ENCODE measurements at regions not wholly inside any gene's neighbourhood (a gene's known extent, or its start where the extent isn't known, plus 50 kb on each side); places are given as distances from the start of the nearest gene placed in this dataset.

DNA sequence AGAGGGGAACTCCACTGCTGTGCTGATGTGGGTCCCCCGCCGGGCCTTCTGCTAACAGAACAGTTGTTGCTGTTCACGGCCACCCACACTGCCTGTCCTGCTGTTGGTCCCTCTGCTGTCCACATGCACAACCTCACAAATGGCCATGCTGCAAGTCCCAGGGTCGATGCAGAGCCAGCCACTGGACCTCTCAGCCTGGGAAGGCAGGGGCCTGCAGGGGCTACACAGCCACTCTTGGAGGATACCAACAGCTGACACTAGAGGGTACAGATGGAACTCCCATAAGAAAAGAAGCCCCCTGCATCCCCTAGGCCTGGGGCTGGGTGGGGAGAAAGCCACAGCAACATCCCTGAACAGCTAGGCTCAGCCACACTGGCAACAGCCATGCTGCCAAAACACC, 104.4 kb upstream of the IQSEC1 start:
- TF ChIP-seq, protein P1, sequence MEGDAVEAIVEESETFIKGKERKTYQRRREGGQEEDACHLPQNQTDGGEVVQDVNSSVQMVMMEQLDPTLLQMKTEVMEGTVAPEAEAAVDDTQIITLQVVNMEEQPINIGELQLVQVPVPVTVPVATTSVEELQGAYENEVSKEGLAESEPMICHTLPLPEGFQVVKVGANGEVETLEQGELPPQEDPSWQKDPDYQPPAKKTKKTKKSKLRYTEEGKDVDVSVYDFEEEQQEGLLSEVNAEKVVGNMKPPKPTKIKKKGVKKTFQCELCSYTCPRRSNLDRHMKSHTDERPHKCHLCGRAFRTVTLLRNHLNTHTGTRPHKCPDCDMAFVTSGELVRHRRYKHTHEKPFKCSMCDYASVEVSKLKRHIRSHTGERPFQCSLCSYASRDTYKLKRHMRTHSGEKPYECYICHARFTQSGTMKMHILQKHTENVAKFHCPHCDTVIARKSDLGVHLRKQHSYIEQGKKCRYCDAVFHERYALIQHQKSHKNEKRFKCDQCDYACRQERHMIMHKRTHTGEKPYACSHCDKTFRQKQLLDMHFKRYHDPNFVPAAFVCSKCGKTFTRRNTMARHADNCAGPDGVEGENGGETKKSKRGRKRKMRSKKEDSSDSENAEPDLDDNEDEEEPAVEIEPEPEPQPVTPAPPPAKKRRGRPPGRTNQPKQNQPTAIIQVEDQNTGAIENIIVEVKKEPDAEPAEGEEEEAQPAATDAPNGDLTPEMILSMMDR (IDR thresholded peaks at IDR 0.05; ENCODE audit: low read depth, low read length, poor library complexity, severe bottlenecking), result no peak
- no peak for TF ChIP-seq EZH2phosphoT487 (IDR thresholded peaks at IDR 0.05; ENCODE audit: borderline replicate concordance, low read length)
